Activated T-cell treated with anti-CD3 and anti-CD28 coated beads, Interleukin-2, amount 50 U/mL, for 48 hours (primary cell): ENCODE measurements at regions not wholly inside any gene's neighbourhood (a gene's known extent, or its start where the extent isn't known, plus 50 kb on each side); places are given as distances from the start of the nearest gene placed in this dataset.

Experiments used
- DNase-seq, 2 experiments: peaks; one replicate each; pipeline ENCODE4 v3.0.0-alpha.2; 2020

DNA sequence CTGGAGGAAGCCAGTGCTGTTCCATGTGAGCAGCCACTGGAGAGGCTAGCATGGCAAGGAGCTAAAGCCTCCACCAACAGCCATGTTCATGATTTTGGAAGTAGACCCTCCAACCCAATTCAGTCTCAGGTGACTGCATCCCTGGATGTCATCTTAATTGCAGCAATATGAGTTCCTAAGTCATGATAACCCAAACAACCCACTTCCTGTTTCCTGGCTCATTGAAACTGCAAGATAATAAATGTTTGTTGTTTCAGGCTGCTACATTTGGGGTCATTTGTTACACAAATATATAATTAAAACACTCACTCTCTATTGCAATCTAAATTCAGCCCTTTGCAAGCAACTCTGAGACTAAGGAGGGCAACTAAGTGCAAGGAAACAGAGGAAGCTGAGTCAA lies 62.4 kb upstream of the SLC24A5 start:
- DNase-seq = no peak

DNA sequence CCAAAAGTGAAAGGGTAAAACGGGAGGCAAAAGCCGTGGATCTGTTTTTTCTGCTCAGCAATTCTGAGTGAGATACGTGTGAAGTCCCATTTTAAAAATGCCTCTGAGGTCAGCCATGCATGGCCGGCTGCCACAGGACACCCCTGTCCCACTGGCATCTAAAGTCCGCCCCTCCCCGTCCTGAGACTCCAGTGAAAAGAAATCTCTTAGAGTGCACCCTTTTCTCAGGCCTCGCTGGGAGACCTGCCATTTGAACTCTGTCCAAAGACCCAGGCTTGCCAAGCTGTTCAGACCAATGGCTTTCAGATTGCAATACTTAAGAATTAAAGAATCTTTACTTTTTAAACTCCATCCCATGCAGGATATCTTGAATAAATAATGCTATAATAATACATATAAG lies 61.0 kb upstream of the SLC24A5 start:
- no peak for DNase-seq

DNA sequence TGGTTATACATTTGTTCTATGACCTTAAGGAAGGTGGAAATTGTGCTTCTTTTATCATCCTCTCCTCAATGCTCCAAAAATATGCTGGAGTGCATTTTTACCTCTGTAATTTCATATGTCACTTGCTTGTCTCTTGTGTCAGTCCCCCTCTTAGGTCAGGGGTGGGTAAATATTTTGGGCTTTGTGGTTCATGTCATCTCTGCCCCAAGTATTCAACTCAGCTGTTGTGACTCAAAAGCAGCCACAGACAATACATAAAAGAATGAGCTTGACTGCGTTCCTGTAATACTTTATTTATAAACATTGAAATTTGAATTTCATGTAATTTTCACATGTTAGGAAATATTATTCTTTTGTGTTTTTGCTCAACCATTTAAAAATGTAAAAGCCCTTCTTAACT lies 60.4 kb upstream of the SLC24A5 start:
- DNase-seq = no peak

DNA sequence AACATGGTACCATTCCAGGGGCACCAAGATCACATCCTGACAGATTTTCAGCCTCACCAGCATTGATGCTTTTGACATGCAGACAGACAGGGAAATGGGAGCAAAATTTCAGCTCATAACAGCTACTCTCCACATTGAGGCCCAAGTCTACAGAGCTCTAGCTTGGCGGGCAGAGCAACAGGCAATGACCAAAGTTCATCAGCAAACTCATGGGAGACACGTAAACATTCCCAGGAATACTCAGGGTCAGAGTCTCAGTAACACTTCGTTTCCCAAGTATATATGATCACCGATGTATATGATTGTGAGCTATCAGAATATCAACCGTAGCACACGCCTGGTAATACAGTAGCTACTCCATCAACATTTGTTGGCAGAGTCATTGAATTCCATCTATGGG lies 59.2 kb upstream of the SLC24A5 start:
- no peak for DNase-seq

DNA sequence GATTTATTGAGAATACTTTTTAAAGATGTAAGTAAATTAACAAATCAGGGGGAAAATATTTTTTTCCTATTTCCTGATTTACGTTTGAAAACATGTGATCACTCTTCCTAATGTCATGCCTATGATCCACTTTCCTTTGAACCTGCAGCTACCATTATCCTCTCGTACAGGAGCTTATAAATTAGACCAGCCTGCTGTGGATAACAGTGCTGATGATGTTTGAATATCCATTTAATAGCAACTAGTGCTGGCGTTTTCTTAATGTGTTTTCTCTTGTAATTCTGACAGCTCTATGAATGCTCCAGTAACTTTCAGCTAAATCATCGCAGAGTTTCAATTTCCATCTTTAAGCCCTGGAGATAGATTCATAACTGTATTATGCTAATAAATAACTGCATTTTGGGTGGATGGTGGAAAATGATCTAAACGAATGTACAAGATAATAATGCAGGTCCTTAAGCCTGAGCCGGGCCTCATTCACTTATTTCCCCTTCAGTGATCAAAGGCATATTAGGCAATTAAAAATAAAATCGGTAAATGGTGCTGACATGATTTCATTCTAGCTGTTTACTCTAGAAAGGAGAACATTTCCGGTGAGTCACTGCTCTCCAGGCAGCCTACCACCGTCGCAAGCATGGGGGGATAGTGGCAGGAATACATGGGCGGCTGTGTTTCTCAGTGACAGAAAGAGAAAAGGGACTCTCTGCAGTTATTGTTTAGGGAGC lies 58.5 kb upstream of the SLC24A5 start:
- DNase-seq = no peak

DNA sequence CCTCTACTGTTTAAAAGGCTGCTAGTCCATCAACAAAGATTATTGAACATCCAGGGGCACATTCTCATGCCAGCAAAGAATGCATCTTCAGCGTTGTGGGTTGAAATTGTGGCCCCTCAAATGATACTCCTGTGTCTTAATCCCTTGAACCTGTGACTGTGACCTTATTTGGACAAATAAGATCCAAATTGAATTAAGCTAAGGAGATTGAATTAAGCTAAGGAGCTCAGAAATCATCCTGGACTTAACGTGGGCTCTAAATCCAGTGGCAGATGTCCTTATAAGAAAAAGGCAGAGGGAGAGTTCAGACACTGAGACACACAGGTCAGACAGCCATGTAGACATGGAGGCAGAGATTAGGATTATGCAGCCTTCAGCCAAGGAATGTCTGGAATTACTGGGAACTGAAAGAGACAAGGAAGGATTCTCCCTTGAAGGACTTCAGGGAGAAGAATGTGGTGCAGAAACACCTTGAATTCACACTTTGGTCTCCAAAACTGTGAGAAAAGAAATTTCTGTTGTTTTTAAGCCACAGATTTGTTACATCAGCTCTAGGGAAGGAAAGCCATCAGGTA lies 57.3 kb upstream of the SLC24A5 start:
- no peak for DNase-seq

DNA sequence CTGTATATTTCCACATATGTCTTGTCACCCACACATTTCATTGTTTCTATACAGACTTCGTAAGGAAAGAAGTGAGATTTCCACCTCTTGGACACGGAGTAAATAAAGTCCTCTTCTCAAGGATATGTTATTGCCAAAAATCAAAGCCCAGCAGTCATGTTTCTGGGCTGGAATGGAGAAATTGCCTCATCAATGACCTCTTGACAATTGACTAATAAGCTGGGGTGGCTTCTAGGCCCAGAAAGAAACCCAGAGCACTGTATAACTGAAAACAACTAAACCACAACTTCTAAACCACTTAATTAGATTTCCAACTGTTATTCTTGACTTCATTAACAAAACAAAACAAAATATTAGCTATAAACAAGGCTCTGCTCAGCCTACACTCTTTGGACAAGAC lies 56.4 kb upstream of the SLC24A5 start:
- no peak for DNase-seq

DNA sequence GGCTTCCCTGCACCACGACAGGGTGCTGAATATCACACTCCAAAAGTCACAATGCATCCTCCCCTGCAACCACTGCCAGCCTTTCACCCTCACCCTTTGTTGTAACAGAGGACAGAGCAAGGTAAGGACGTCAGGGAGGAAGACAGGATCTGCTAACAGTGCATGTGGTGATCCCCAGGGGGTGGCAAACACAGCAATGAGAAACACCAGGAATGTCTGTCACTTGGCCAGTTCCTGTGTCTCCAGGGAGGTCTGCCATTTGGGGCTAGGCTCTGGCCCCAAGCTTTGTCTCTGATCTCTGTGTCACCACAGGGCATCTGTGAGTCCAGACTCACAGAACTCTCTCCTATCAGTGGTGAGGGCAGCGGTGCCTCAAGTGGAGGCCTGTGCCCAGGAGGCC lies 54.3 kb upstream of the SLC24A5 start:
- DNase-seq = no peak
